Ovary (tissue), 3 donors: ENCODE measurements at regions not wholly inside any gene's neighbourhood (a gene's known extent, or its start where the extent isn't known, plus 50 kb on each side); places are given as distances from the start of the nearest gene placed in this dataset.

ENCODE experiments used
- CTCF ChIP-seq, 3 donors: fragments of 450-650 bp in 2 of 3; fragments of 200-600 bp in 1 of 3; IDR thresholded peaks; one replicate each; pipeline versions ENCODE4 v1.5.1 to v1.8.0; 2016 to 2022; ENCODE audit warnings: antibody characterized with exemption in 3 of 3, mild to moderate bottlenecking in 1 of 3
- EP300 ChIP-seq: sonication (generic); formaldehyde crosslinking; IDR thresholded peaks from one replicate; pipeline ENCODE4 v1.6.1; 2017; ENCODE audit warnings: antibody characterized with exemption
- POLR2A ChIP-seq: fragments of 450-650 bp; IDR thresholded peaks from one replicate; pipeline ENCODE4 v1.6.1; 2017; ENCODE audit warnings: antibody characterized with exemption, mild to moderate bottlenecking, moderate library complexity
- donor health status: DM: no; HTN: no; CAD: no.

GRCh38 chr17:68733241-68734176 is 132.3 kb upstream of the FAM20A start:
- TF ChIP-seq EP300 (no peak), CTCF (IDR thresholded peaks at IDR 0.05) (no peak), POLR2A (no peak)
